HCT116 (cell line): ENCODE measurements at regions not wholly inside any gene's neighbourhood (a gene's known extent, or its start where the extent isn't known, plus 50 kb on each side); places are given as distances from the start of the nearest gene placed in this dataset.

Experiments
- ATAC-seq: fragments of 200-7000 bp; cut with Tn5 transposase; 2 replicates; pipeline ENCODE4 v1.9.1; 2020; ENCODE audit warnings: mild to moderate bottlenecking, moderate library complexity
- BruUV-seq: library from RNA; stranded (reverse); fragments of 400-500 nt; replicated peaks from 2 replicates; lab custom pipeline; 2021; lab: Mats Ljungman, UMichigan
- CTCF ChIA-PET: fragments of 300-600 bp; sonication (Branson Sonifier 250); formaldehyde crosslinking; loops from one replicate; lab custom pipeline; 2021; ENCODE audit warnings: antibody characterized with exemption; lab: Charles Lee
- POLR2A ChIA-PET: fragments of 300-600, 350-600 bp; sonication (Branson Sonifier 250); formaldehyde crosslinking; loops from one replicate; lab custom pipeline; 2021; ENCODE audit warnings: antibody characterized with exemption; lab: Charles Lee
- RAD21 ChIA-PET, 2 experiments: fragments of 300-600 bp; sonication (Branson Sonifier 250); formaldehyde crosslinking; loops; one replicate each; lab custom pipeline; 2023; ENCODE audit warnings: low total read pairs in 2 of 2; ENCODE audit not compliant: uncharacterized antibody in 2 of 2, unreplicated experiment in 2 of 2, low non-redundant PET in 1 of 2; lab: Charles Lee
- DNase-seq: peaks from one replicate; pipeline ENCODE4 v3.0.0-alpha.2; 2010; ENCODE audit warnings: low read depth, low spot score
- H2AFZ ChIP-seq: fragments of 200-600 bp; shearing (Covaris generic), sonication (generic); 2 replicates; pipeline ENCODE4 v1.6.1; 2017; ENCODE audit warnings: low read depth, mixed run types, mixed read lengths, antibody characterized with exemption, low read length; ENCODE audit not compliant: poor library complexity, severe bottlenecking
- H3K27ac ChIP-seq: 2 replicates; pipeline ENCODE4 v1.5.1; 2012; ENCODE audit warnings: low read depth, low read length
- H3K27me3 ChIP-seq: fragments of 200-600 bp; sonication (generic); 2 replicates; pipeline ENCODE4 v1.6.1; 2016; ENCODE audit warnings: mixed run types, low read length, mixed read lengths; ENCODE audit not compliant: insufficient read depth
- H3K36me3 ChIP-seq, 2 experiments: fragments of 200-500 bp in 1 of 2; fragments of 200-600 bp in 1 of 2; sonication (Bioruptor generic) in 1 of 2; sonication (generic) in 1 of 2; 2 replicates each; pipeline versions ENCODE4 v1.5.1 to v1.6.1; 2014 to 2016; ENCODE audit warnings: low read length in 2 of 2, inconsistent platforms in 1 of 2, mixed read lengths in 1 of 2, mixed run types in 1 of 2; ENCODE audit not compliant: insufficient read depth in 2 of 2, control insufficient read depth in 1 of 2
- H3K4me1 ChIP-seq, 2 experiments: fragments of 200-600 bp in 1 of 2; sonication (generic) in 1 of 2; 2 replicates each; pipeline versions ENCODE4 v1.5.1 to v1.6.1; 2012 to 2017; ENCODE audit warnings: low read length in 2 of 2, inconsistent platforms in 1 of 2, mild to moderate bottlenecking in 1 of 2, mixed read lengths in 1 of 2, mixed run types in 1 of 2, moderate library complexity in 1 of 2; ENCODE audit not compliant: insufficient read depth in 2 of 2, control insufficient read depth in 1 of 2
- H3K4me2 ChIP-seq: fragments of 200-600 bp; sonication (generic); 2 replicates; pipeline ENCODE4 v1.6.1; 2017; ENCODE audit warnings: mixed run types, low read length, mixed read lengths
- H3K4me3 ChIP-seq, 2 experiments: fragments of 200-600 bp in 1 of 2; sonication (generic) in 1 of 2; replicated peaks in 1 of 2; 2 replicates each; pipeline ENCODE4 v1.5.1; 2011 to 2016; ENCODE audit warnings: low read length in 2 of 2, control low read depth in 1 of 2, low read depth in 1 of 2, mild to moderate bottlenecking in 1 of 2, mixed read lengths in 1 of 2, mixed run types in 1 of 2
- H3K79me2 ChIP-seq: fragments of 200-600 bp; sonication (generic); 2 replicates; pipeline ENCODE4 v1.6.1; 2017; ENCODE audit warnings: mild to moderate bottlenecking, mixed run types, low read length, moderate library complexity, mixed read lengths; ENCODE audit not compliant: insufficient read depth
- H3K9ac ChIP-seq: fragments of 200-600 bp; sonication (generic); 2 replicates; pipeline ENCODE4 v1.6.1; 2016; ENCODE audit warnings: low read length, mixed read lengths
- H3K9me2 ChIP-seq: fragments of 200-600 bp; sonication (generic), shearing (Covaris generic); 2 replicates; pipeline ENCODE4 v1.6.1; 2017; ENCODE audit warnings: mixed run types, mild to moderate bottlenecking, moderate library complexity; ENCODE audit not compliant: insufficient read depth
- H3K9me3 ChIP-seq, 2 experiments: fragments of 200-500 bp in 1 of 2; fragments of 200-600 bp in 1 of 2; sonication (Bioruptor generic) in 1 of 2; sonication (generic) in 1 of 2; 2 replicates each; pipeline ENCODE4 v1.6.1; 2014 to 2017; ENCODE audit warnings: low read length in 2 of 2, mixed read lengths in 2 of 2, inconsistent platforms in 1 of 2, low read depth in 1 of 2, mild to moderate bottlenecking in 1 of 2, mixed run types in 1 of 2, moderate library complexity in 1 of 2; ENCODE audit not compliant: control insufficient read depth in 1 of 2, insufficient read depth in 1 of 2
- H4K20me1 ChIP-seq: fragments of 200-600 bp; sonication (generic), shearing (Covaris generic); 2 replicates; pipeline ENCODE4 v1.6.1; 2017; ENCODE audit warnings: mixed run types, mild to moderate bottlenecking, moderate library complexity; ENCODE audit not compliant: insufficient read depth
- CBX3 ChIP-seq: IDR thresholded peaks from 2 replicates; pipeline ENCODE4 v1.6.1; 2012; ENCODE audit warnings: low read depth
- CEBPB ChIP-seq: IDR thresholded peaks from 2 replicates; pipeline ENCODE4 v1.6.1; 2012; ENCODE audit warnings: low read depth
- CTCF ChIP-seq, 3 experiments: fragments of 200-600 bp in 1 of 3; sonication (generic) in 1 of 3; IDR thresholded peaks in 2 of 3; conservative IDR thresholded peaks in 1 of 3; 2 replicates each; pipeline ENCODE4 v1.5.1; 2012 to 2017; ENCODE audit warnings: low read depth in 2 of 3, low read length in 2 of 3, antibody characterized with exemption in 1 of 3, borderline replicate concordance in 1 of 3, control low read depth in 1 of 3, mild to moderate bottlenecking in 1 of 3, mixed read lengths in 1 of 3, mixed run types in 1 of 3, moderate library complexity in 1 of 3; ENCODE audit not compliant: insufficient read depth in 1 of 3
- EGR1 ChIP-seq: IDR thresholded peaks from 2 replicates; pipeline ENCODE4 v1.6.1; 2012; ENCODE audit warnings: low read depth
- FOSL1 ChIP-seq: IDR thresholded peaks from 2 replicates; pipeline ENCODE4 v1.6.1; 2012; ENCODE audit warnings: low read depth
- JUND ChIP-seq: IDR thresholded peaks from 2 replicates; pipeline ENCODE4 v1.6.1; 2012
- MAX ChIP-seq: IDR thresholded peaks from 2 replicates; pipeline ENCODE4 v1.6.1; 2012
- POLR2A ChIP-seq: IDR thresholded peaks from 2 replicates; pipeline ENCODE4 v1.7.0; 2011; ENCODE audit warnings: borderline replicate concordance; ENCODE audit not compliant: insufficient read depth, insufficient read length; ENCODE audit errors: extremely low read depth
- POLR2AphosphoS5 ChIP-seq: IDR thresholded peaks from 2 replicates; pipeline ENCODE4 v1.6.1; 2011; ENCODE audit warnings: mild to moderate bottlenecking, low read depth, low read length, moderate library complexity
- RAD21 ChIP-seq: IDR thresholded peaks from 2 replicates; pipeline ENCODE4 v1.6.1; 2012; ENCODE audit warnings: low read depth, mild to moderate bottlenecking
- SIN3A ChIP-seq: IDR thresholded peaks from 2 replicates; pipeline ENCODE4 v1.6.1; 2012; ENCODE audit warnings: low read depth
- SRF ChIP-seq: IDR thresholded peaks from 2 replicates; pipeline ENCODE4 v1.6.1; 2012; ENCODE audit warnings: low read depth
- TCF7L2 ChIP-seq: IDR thresholded peaks from 2 replicates; pipeline ENCODE4 v1.7.0; 2011; ENCODE audit warnings: borderline replicate concordance, inconsistent platforms; ENCODE audit not compliant: insufficient read depth, insufficient read length; ENCODE audit errors: extremely low read depth
- YY1 ChIP-seq: IDR thresholded peaks from 2 replicates; pipeline ENCODE4 v1.6.1; 2011; ENCODE audit warnings: low read length, low read depth, moderate library complexity, mild to moderate bottlenecking; ENCODE audit not compliant: insufficient replicate concordance; ENCODE audit errors: extremely low read depth
- ZNF274 ChIP-seq: fragments of 200-500 bp; sonication (Bioruptor generic); IDR thresholded peaks from 2 replicates; pipeline ENCODE4 v1.6.1; 2014; ENCODE audit warnings: mild to moderate bottlenecking, low read depth, low read length, inconsistent platforms
- intact Hi-C: fragments of 100-400 bp; cut with micrococcal nuclease; formaldehyde crosslinking; loops from 2 replicates; pipeline ENCODE4 v1.10.0; 2022
- TF ChIP-seq, protein P1 (sequence below): IDR thresholded peaks from 2 replicates; pipeline ENCODE4 v1.6.1; 2011; ENCODE audit warnings: mild to moderate bottlenecking, low read length, moderate library complexity; ENCODE audit not compliant: insufficient replicate concordance; ENCODE audit errors: extremely low read depth
- TF ChIP-seq, protein P2 (sequence below): IDR thresholded peaks from 2 replicates; pipeline ENCODE4 v1.6.1; 2012; ENCODE audit warnings: low read depth
- TF ChIP-seq, protein P3 (sequence below): IDR thresholded peaks from 2 replicates; pipeline ENCODE4 v1.6.1; 2012

DNA sequence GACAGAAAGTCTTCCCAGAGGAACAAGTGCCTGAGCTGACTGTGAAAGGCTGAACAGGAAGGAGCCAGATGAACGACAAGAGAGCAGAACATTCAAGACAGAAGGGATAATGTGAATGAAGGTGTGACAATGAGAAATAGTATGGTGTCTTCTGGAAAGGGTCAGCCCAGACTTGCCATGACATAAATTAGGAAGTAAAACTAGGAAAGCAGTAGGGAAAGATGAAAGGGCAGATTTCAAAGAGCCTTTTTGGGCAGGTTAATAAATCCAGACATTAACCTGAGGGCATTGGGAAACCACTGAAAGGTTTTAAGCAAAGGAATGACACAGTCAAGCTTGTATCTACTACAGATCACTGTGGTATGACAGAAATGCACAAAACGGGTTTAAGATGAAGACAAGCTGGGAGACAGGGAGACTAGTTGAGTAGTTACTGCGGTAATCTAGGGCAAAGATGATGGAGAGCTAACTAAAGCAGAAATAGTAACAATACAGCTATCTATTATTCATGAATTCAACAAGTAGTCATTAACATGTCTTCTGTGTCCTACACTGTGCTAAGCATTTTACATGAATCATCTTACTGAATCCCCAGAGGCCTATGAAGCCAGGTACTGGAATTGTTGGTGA is 580.9 kb upstream of the WWC1 start:
- no peaks in the 10 kb centered on the region for H3K79me2 ChIP-seq
- no peak overlapping the region for H3K4me3 ChIP-seq
- H3K9me2 ChIP-seq: no peaks in the 10 kb centered on the region
- RAD21 ChIA-PET: no interaction called here
- intact Hi-C loops: no loop called here
- no peak for ATAC-seq
- no peak for DNase-seq
- no peaks in the 10 kb centered on the region for H3K36me3 ChIP-seq
- H3K27ac ChIP-seq: no peak overlapping the region
- no peak overlapping the region for H3K4me2 ChIP-seq
- BruUV-seq: no TSS peak
- H3K9me3 ChIP-seq: no peaks in the 10 kb centered on the region
- no peak overlapping the region for H3K9ac ChIP-seq
- TF ChIP-seq, protein P1, sequence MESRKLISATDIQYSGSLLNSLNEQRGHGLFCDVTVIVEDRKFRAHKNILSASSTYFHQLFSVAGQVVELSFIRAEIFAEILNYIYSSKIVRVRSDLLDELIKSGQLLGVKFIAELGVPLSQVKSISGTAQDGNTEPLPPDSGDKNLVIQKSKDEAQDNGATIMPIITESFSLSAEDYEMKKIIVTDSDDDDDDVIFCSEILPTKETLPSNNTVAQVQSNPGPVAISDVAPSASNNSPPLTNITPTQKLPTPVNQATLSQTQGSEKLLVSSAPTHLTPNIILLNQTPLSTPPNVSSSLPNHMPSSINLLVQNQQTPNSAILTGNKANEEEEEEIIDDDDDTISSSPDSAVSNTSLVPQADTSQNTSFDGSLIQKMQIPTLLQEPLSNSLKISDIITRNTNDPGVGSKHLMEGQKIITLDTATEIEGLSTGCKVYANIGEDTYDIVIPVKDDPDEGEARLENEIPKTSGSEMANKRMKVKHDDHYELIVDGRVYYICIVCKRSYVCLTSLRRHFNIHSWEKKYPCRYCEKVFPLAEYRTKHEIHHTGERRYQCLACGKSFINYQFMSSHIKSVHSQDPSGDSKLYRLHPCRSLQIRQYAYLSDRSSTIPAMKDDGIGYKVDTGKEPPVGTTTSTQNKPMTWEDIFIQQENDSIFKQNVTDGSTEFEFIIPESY: no peak
- TF ChIP-seq POLR2AphosphoS5 (no peak), TCF7L2 (no peak), RAD21 (no peak), JUND (no peak), MAX (no peak), FOSL1 (no peak), CEBPB (no peak), SRF (no peak), POLR2A (no peak), YY1 (no peak), ZNF274 (no peak), CBX3 (no peak), CTCF (IDR thresholded peaks at IDR 0.05 in 2 of 3, conservative IDR thresholded peaks at IDR 0.05 in 1 of 3; ENCODE audit: borderline replicate concordance in 1 of 3, insufficient read depth in 1 of 3, low read depth in 2 of 3, low read length in 2 of 3) (no peak), SIN3A (no peak), EGR1 (no peak)
- TF ChIP-seq, protein P2, sequence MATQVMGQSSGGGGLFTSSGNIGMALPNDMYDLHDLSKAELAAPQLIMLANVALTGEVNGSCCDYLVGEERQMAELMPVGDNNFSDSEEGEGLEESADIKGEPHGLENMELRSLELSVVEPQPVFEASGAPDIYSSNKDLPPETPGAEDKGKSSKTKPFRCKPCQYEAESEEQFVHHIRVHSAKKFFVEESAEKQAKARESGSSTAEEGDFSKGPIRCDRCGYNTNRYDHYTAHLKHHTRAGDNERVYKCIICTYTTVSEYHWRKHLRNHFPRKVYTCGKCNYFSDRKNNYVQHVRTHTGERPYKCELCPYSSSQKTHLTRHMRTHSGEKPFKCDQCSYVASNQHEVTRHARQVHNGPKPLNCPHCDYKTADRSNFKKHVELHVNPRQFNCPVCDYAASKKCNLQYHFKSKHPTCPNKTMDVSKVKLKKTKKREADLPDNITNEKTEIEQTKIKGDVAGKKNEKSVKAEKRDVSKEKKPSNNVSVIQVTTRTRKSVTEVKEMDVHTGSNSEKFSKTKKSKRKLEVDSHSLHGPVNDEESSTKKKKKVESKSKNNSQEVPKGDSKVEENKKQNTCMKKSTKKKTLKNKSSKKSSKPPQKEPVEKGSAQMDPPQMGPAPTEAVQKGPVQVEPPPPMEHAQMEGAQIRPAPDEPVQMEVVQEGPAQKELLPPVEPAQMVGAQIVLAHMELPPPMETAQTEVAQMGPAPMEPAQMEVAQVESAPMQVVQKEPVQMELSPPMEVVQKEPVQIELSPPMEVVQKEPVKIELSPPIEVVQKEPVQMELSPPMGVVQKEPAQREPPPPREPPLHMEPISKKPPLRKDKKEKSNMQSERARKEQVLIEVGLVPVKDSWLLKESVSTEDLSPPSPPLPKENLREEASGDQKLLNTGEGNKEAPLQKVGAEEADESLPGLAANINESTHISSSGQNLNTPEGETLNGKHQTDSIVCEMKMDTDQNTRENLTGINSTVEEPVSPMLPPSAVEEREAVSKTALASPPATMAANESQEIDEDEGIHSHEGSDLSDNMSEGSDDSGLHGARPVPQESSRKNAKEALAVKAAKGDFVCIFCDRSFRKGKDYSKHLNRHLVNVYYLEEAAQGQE: no peak
- TF ChIP-seq, protein P3, sequence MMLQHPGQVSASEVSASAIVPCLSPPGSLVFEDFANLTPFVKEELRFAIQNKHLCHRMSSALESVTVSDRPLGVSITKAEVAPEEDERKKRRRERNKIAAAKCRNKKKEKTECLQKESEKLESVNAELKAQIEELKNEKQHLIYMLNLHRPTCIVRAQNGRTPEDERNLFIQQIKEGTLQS: no peak
- CTCF ChIA-PET: no interaction called here
- no peaks in the 10 kb centered on the region for H3K27me3 ChIP-seq
- POLR2A ChIA-PET: no interaction called here
- H3K4me1 ChIP-seq: no peaks in the 10 kb centered on the region
- no peak overlapping the region for H2AFZ ChIP-seq
- H4K20me1 ChIP-seq: no peaks in the 10 kb centered on the region
